ENCODE measurements at regions not wholly inside any gene's neighbourhood (a gene's known extent, or its start where the extent isn't known, plus 50 kb on each side); places are given as distances from the start of the nearest gene placed in this dataset.
"Not testable (repeated sequence)": the region's sequence is repeated elsewhere in the genome, so short reads cannot be mapped to it uniquely, and the experiment has no call there.

- DNase-seq: no peak
Observed at GRCh38 chr12:104906695-104907094, 51.4 kb downstream of the SLC41A2 start.

- not testable (repeated sequence) for DNase-seq
Observed at GRCh38 chr12:104905446-104905845, 52.6 kb downstream of the SLC41A2 start.

GRCh38 chr12:104903648-104904423 is 54.3 kb downstream of the SLC41A2 start:
- DNase-seq: no peak

- no peak for DNase-seq
Observed at GRCh38 chr12:104902125-104902524, 56.0 kb downstream of the SLC41A2 start.

GRCh38 chr12:104896710-104897109 is 61.4 kb downstream of the SLC41A2 start:
- DNase-seq: no peak

GRCh38 chr12:104896146-104896545 is 61.9 kb downstream of the SLC41A2 start:
- no peak for DNase-seq

- DNase-seq: no peak
Observed at GRCh38 chr12:104895415-104895814, 62.7 kb downstream of the SLC41A2 start.

GRCh38 chr12:104890476-104891096 is 67.5 kb downstream of the SLC41A2 start:
- DNase-seq: no peak

GRCh38 chr12:104889735-104890134 is 68.4 kb downstream of the SLC41A2 start:
- DNase-seq: no peak

GRCh38 chr12:104888892-104889291 is 69.2 kb downstream of the SLC41A2 start:
- no peak for DNase-seq

- DNase-seq: no peak
Observed at GRCh38 chr12:104888481-104888880, 69.6 kb downstream of the SLC41A2 start.

GRCh38 chr12:104887452-104887851 is 70.6 kb downstream of the SLC41A2 start:
- DNase-seq: no peak

GRCh38 chr12:104886418-104887401 is 71.4 kb downstream of the SLC41A2 start:
- DNase-seq: peak; percentile 26 to 44

- DNase-seq: not testable (repeated sequence)
Observed at GRCh38 chr12:104878858-104879257, 79.2 kb downstream of the SLC41A2 start.

GRCh38 chr12:104877103-104877705 is 80.9 kb downstream of the SLC41A2 start:
- peak in 1 of 2 donors; percentile 33 for DNase-seq

- no peak for DNase-seq
Observed at GRCh38 chr12:104873374-104873773, 84.7 kb downstream of the SLC41A2 start.

- DNase-seq: no peak
Observed at GRCh38 chr12:104870797-104871196, 87.3 kb downstream of the SLC41A2 start.

GRCh38 chr12:104866291-104866690 is 91.8 kb downstream of the SLC41A2 start:
- DNase-seq: no peak

GRCh38 chr12:104865080-104865479 is 93.0 kb downstream of the SLC41A2 start:
- no peak for DNase-seq

GRCh38 chr12:104864668-104865067 is 93.4 kb downstream of the SLC41A2 start:
- no peak for DNase-seq

GRCh38 chr12:104863296-104863948 is 94.7 kb downstream of the SLC41A2 start:
- DNase-seq: no peak

All from right lung (tissue), 2 donors.